PC-9 (cell line): ENCODE measurements at regions not wholly inside any gene's neighbourhood (a gene's known extent, or its start where the extent isn't known, plus 50 kb on each side); places are given as distances from the start of the nearest gene placed in this dataset.

Source experiments
- BruUV-seq: library from RNA; stranded (reverse); fragments of 400-500 nt; replicated peaks from 2 replicates; lab custom pipeline; 2021; lab: Mats Ljungman, UMichigan
- CTCF ChIA-PET: fragments of 300-600 bp; sonication (Branson Sonifier 250); formaldehyde crosslinking; loops from one replicate; lab custom pipeline; 2022; ENCODE audit warnings: antibody characterized with exemption; lab: Charles Lee
- POLR2A ChIA-PET: fragments of 300-600 bp; sonication (Branson Sonifier 250); formaldehyde crosslinking; loops from one replicate; lab custom pipeline; 2022; ENCODE audit warnings: antibody characterized with exemption; ENCODE audit not compliant: unreplicated experiment; lab: Charles Lee
- DNase-seq, 2 experiments: peaks; one replicate each; pipeline versions ENCODE4 v3.0.0 to v3.0.0-alpha.2; 2015 to 2022; ENCODE audit warnings: mixed read lengths in 1 of 2
- H2AFZ ChIP-seq: fragments of 200-600 bp; sonication (generic); 2 replicates; pipeline ENCODE4 v1.8.1; 2017; ENCODE audit warnings: antibody characterized with exemption
- H3F3A ChIP-seq: fragments of 200-600 bp; sonication (generic); 2 replicates; pipeline ENCODE4 v1.8.1; 2017; ENCODE audit warnings: antibody characterized with exemption, mild to moderate bottlenecking, low read depth; ENCODE audit not compliant: insufficient read depth
- H3K27ac ChIP-seq: fragments of 200-600 bp; sonication (generic); 2 replicates; pipeline ENCODE4 v1.6.1; 2016; ENCODE audit warnings: mixed run types
- H3K27me3 ChIP-seq: fragments of 200-600 bp; sonication (generic); 2 replicates; pipeline ENCODE4 v1.6.1; 2016; ENCODE audit warnings: low read depth, mixed run types; ENCODE audit not compliant: insufficient read depth
- H3K36me3 ChIP-seq: fragments of 200-600 bp; sonication (generic); 2 replicates; pipeline ENCODE4 v1.6.1; 2016; ENCODE audit warnings: low read depth, mixed run types
- H3K4me1 ChIP-seq: fragments of 200-600 bp; sonication (generic); replicated peaks from 2 replicates; pipeline ENCODE4 v1.6.1; 2016; ENCODE audit warnings: mixed run types; ENCODE audit not compliant: insufficient read depth
- H3K4me2 ChIP-seq: fragments of 200-600 bp; sonication (generic); 2 replicates; pipeline ENCODE4 v1.6.1; 2017; ENCODE audit warnings: mixed run types
- H3K4me3 ChIP-seq: fragments of 200-600 bp; sonication (generic); 2 replicates; pipeline ENCODE4 v1.6.1; 2016; ENCODE audit warnings: mixed run types
- H3K79me2 ChIP-seq: fragments of 200-600 bp; sonication (generic); 2 replicates; pipeline ENCODE4 v1.6.1; 2017; ENCODE audit warnings: low read depth, mixed run types
- H3K9me2 ChIP-seq: fragments of 200-600 bp; sonication (generic); 2 replicates; pipeline ENCODE4 v1.8.1; 2017; ENCODE audit warnings: mild to moderate bottlenecking; ENCODE audit not compliant: insufficient read depth
- H3K9me3 ChIP-seq: fragments of 200-600 bp; sonication (generic); 2 replicates; pipeline ENCODE4 v1.8.1; 2016; ENCODE audit warnings: low read depth; ENCODE audit not compliant: insufficient read depth
- H4K20me1 ChIP-seq: fragments of 200-600 bp; sonication (generic); 2 replicates; pipeline ENCODE4 v1.8.1; 2017; ENCODE audit not compliant: insufficient read depth
- CTCF ChIP-seq: fragments of 200-600 bp; sonication (generic); conservative IDR thresholded peaks from 2 replicates; pipeline ENCODE4 v1.6.1; 2017; ENCODE audit warnings: mixed run types, antibody characterized with exemption, mild to moderate bottlenecking, moderate library complexity
- EZH2 ChIP-seq: fragments of 200-600 bp; sonication (generic); IDR thresholded peaks from 2 replicates; pipeline ENCODE4 v1.8.0; 2017; ENCODE audit warnings: antibody characterized with exemption, low read depth
- intact Hi-C: fragments of 100-400 bp; cut with micrococcal nuclease; formaldehyde crosslinking; loops from one replicate; pipeline ENCODE4 v1.10.0; 2022; ENCODE audit not compliant: unreplicated experiment

GRCh38 chr4:185911556-185912064 lies 99.6 kb upstream of the SORBS2 start:
- no peaks in the 10 kb centered on the region for H3K9me3 ChIP-seq
- no peak for TF ChIP-seq EZH2
- TF ChIP-seq CTCF = no peak
- no peak overlapping the region for H3K27ac ChIP-seq
- H3F3A ChIP-seq = peaks cover 9% of the 10 kb centered on the region; the same call in 1 of the 2 replicates
- no peak overlapping the region for H2AFZ ChIP-seq
- ChIA-PET POLR2A (no interaction called here), CTCF (no interaction called here)
- no TSS peak for BruUV-seq
- H3K79me2 ChIP-seq = no peaks in the 10 kb centered on the region
- intact Hi-C loops = no loop called here
- no peak overlapping the region for H3K4me2 ChIP-seq
- no peaks in the 10 kb centered on the region for H3K27me3 ChIP-seq
- H3K4me3 ChIP-seq = no peak overlapping the region
- peaks cover 22% of the 10 kb centered on the region for H3K4me1 ChIP-seq
- H3K36me3 ChIP-seq = no peaks in the 10 kb centered on the region
- H3K9me2 ChIP-seq = no peaks in the 10 kb centered on the region
- no peak for DNase-seq
- no peaks in the 10 kb centered on the region for H4K20me1 ChIP-seq

- ChIA-PET POLR2A (no interaction called here), CTCF (interaction anchor here (0.6 kb wide), 1 partner anchor 100 kb away, joined by 7 read pairs; no protein-coding TSS in a partner anchor)
- BruUV-seq = no TSS peak
- H3K4me2 ChIP-seq = peak overlapping the region; percentile 52
- H3K27ac ChIP-seq = peak overlapping the region; percentile 47
- no peak overlapping the region for H2AFZ ChIP-seq
- peaks cover 22% of the 10 kb centered on the region for H3K4me1 ChIP-seq
- intact Hi-C loops = no loop called here
- DNase-seq = peak in 1 of 2 experiments; percentile 76
- TF ChIP-seq CTCF = no peak
- no peak for TF ChIP-seq EZH2
- no peaks in the 10 kb centered on the region for H3K9me2 ChIP-seq
- H3K79me2 ChIP-seq = no peaks in the 10 kb centered on the region
- no peaks in the 10 kb centered on the region for H3K27me3 ChIP-seq
- H3F3A ChIP-seq = peaks cover 9% of the 10 kb centered on the region; the same call in 1 of the 2 replicates
- H3K36me3 ChIP-seq = no peaks in the 10 kb centered on the region
- no peaks in the 10 kb centered on the region for H4K20me1 ChIP-seq
- H3K4me3 ChIP-seq = no peak overlapping the region
- H3K9me3 ChIP-seq = no peaks in the 10 kb centered on the region
Measured at GRCh38 chr4:185912779-185913178, 100.8 kb upstream of the SORBS2 start.

GRCh38 chr4:185914583-185915199 lies 102.7 kb upstream of the SORBS2 start:
- no peak for TF ChIP-seq CTCF
- TF ChIP-seq EZH2 = no peak
- Histone ChIP-seq H3K36me3 (no peaks in the 10 kb centered on the region), H3K27ac (no peak overlapping the region), H3K4me3 (no peak overlapping the region), H4K20me1 (no peaks in the 10 kb centered on the region), H3F3A (peaks cover 13% of the 10 kb centered on the region; the same call in 1 of the 2 replicates), H3K79me2 (no peaks in the 10 kb centered on the region), H3K9me3 (no peaks in the 10 kb centered on the region), H3K4me2 (no peak overlapping the region), H3K4me1 (peaks cover 21% of the 10 kb centered on the region), H2AFZ (no peak overlapping the region), H3K9me2 (no peaks in the 10 kb centered on the region), H3K27me3 (no peaks in the 10 kb centered on the region)
- POLR2A ChIA-PET = no interaction called here
- intact Hi-C loops = no loop called here
- BruUV-seq = no TSS peak
- no peak for DNase-seq
- CTCF ChIA-PET = no interaction called here
